Keratinocyte (primary cell): ENCODE measurements at regions not wholly inside any gene's neighbourhood (a gene's known extent, or its start where the extent isn't known, plus 50 kb on each side); places are given as distances from the start of the nearest gene placed in this dataset.

Experiments
- DNase-seq: peaks from one replicate; pipeline ENCODE4 v3.0.0-alpha.2; 2011; ENCODE audit warnings: low read depth, missing footprints, low spot score
- FAIRE-seq: peaks from 2 replicates; lab custom pipeline; 2011; peaks lifted over from hg19 to GRCh38; lab: Jason Lieb, UNC
- H2AFZ ChIP-seq: 2 replicates; pipeline ENCODE4 v1.6.0; 2012; ENCODE audit warnings: low read length, control low read depth, inconsistent platforms; ENCODE audit not compliant: control insufficient read depth
- H3K27ac ChIP-seq: 2 replicates; pipeline ENCODE4 v1.5.1; 2011; ENCODE audit warnings: low read length; ENCODE audit not compliant: control insufficient read depth, insufficient read depth
- H3K27me3 ChIP-seq: 3 replicates; pipeline ENCODE4 v1.6.0; 2011; ENCODE audit warnings: low read length; ENCODE audit not compliant: control insufficient read depth, insufficient read depth; ENCODE audit errors: extremely low read depth
- H3K36me3 ChIP-seq, 2 experiments: 2 replicates in 1 of 2; 3 replicates in 1 of 2; pipeline ENCODE4 v1.5.1; 2011; ENCODE audit warnings: low read length in 2 of 2, mild to moderate bottlenecking in 1 of 2; ENCODE audit not compliant: control insufficient read depth in 2 of 2, insufficient read depth in 2 of 2; ENCODE audit errors: extremely low read depth in 1 of 2
- H3K4me1 ChIP-seq: 3 replicates; pipeline ENCODE4 v1.5.1; 2011; ENCODE audit warnings: low read length; ENCODE audit not compliant: control insufficient read depth, insufficient read depth; ENCODE audit errors: extremely low read depth
- H3K4me2 ChIP-seq: 3 replicates; pipeline ENCODE4 v1.6.0; 2011; ENCODE audit warnings: low read depth, low read length; ENCODE audit not compliant: control insufficient read depth, insufficient read depth; ENCODE audit errors: extremely low read depth
- H3K4me3 ChIP-seq, 3 experiments: fragments of 200-600 bp in 1 of 3; sonication (generic) in 1 of 3; 2 replicates in 2 of 3; 3 replicates in 1 of 3; pipeline ENCODE4 v1.5.1; 2011 to 2016; ENCODE audit warnings: low read length in 3 of 3, mild to moderate bottlenecking in 3 of 3, control low read depth in 2 of 3, inconsistent platforms in 1 of 3, low read depth in 1 of 3, mixed read lengths in 1 of 3, mixed run types in 1 of 3, moderate library complexity in 1 of 3; ENCODE audit not compliant: control insufficient read depth in 2 of 3, insufficient read depth in 2 of 3; ENCODE audit errors: extremely low read depth in 1 of 3
- H3K79me2 ChIP-seq: 2 replicates; pipeline ENCODE4 v1.6.0; 2012; ENCODE audit warnings: low read length; ENCODE audit not compliant: control insufficient read depth, insufficient read depth
- H3K9ac ChIP-seq: 3 replicates; pipeline ENCODE4 v1.6.0; 2011; ENCODE audit warnings: low read length; ENCODE audit not compliant: control insufficient read depth, insufficient read depth; ENCODE audit errors: extremely low read depth
- H3K9me1 ChIP-seq: 3 replicates; pipeline ENCODE4 v1.6.0; 2011; ENCODE audit warnings: low read length; ENCODE audit not compliant: control insufficient read depth, insufficient read depth; ENCODE audit errors: extremely low read depth
- H3K9me3 ChIP-seq: 2 replicates; pipeline ENCODE4 v1.5.1; 2012; ENCODE audit warnings: low read depth, low read length; ENCODE audit not compliant: control insufficient read depth
- H4K20me1 ChIP-seq: 3 replicates; pipeline ENCODE4 v1.6.0; 2011; ENCODE audit warnings: low read length; ENCODE audit not compliant: control insufficient read depth, insufficient read depth; ENCODE audit errors: extremely low read depth
- CTCF ChIP-seq, 3 experiments: IDR thresholded peaks in 1 of 3; conservative IDR thresholded peaks in 1 of 3; optimal IDR thresholded peaks in 1 of 3; 2 replicates in 2 of 3; 3 replicates in 1 of 3; pipeline versions ENCODE3 to v1.5.1; 2011; ENCODE audit warnings: low read length in 3 of 3, mild to moderate bottlenecking in 3 of 3, moderate library complexity in 2 of 3, control low read depth in 1 of 3, inconsistent platforms in 1 of 3; ENCODE audit not compliant: insufficient read depth in 2 of 3; ENCODE audit errors: extremely low read depth in 1 of 3
- EZH2 ChIP-seq: IDR thresholded peaks from one replicate; pipeline ENCODE4 v1.6.1; 2012; ENCODE audit warnings: inconsistent platforms, mild to moderate bottlenecking, low read length, moderate library complexity
- dilution Hi-C: fragments of 300-500 bp; cut with MboI; formaldehyde crosslinking; loops from one replicate; pipeline ENCODE4 v1.7.0; 2020; ENCODE audit warnings: low sequenced_read_pairs; ENCODE audit not compliant: extremely low pct_ligation_motif_present

GRCh38 chr3:73258057-73258456, 196.6 kb downstream of the EBLN2 start:
- dilution Hi-C loops: no loop called here
- Histone ChIP-seq H3K9me1 (no peaks in the 10 kb centered on the region), H2AFZ (no peak overlapping the region), H3K36me3 (no peaks in the 10 kb centered on the region), H3K9ac (no peak overlapping the region), H3K4me2 (no peak overlapping the region), H3K27me3 (no peaks in the 10 kb centered on the region), H3K9me3 (no peaks in the 10 kb centered on the region), H3K4me3 (no peak overlapping the region), H4K20me1 (no peaks in the 10 kb centered on the region), H3K4me1 (peaks cover 7% of the 10 kb centered on the region), H3K79me2 (no peaks in the 10 kb centered on the region), H3K27ac (no peak overlapping the region)
- no peak for FAIRE-seq
- no peak for DNase-seq
- TF ChIP-seq EZH2 (no peak), CTCF (optimal IDR thresholded peaks at IDR 0.05 in 1 of 3, IDR thresholded peaks at IDR 0.05 in 1 of 3, conservative IDR thresholded peaks at IDR 0.05 in 1 of 3; ENCODE audit: extremely low read depth in 1 of 3, insufficient read depth in 2 of 3, low read length in 3 of 3) (no peak)

GRCh38 chr3:73259291-73259690, 197.8 kb downstream of the EBLN2 start:
- Histone ChIP-seq H4K20me1 (no peaks in the 10 kb centered on the region), H3K9me3 (no peaks in the 10 kb centered on the region), H3K27ac (no peak overlapping the region), H3K27me3 (no peaks in the 10 kb centered on the region), H3K79me2 (no peaks in the 10 kb centered on the region), H3K36me3 (no peaks in the 10 kb centered on the region), H2AFZ (no peak overlapping the region), H3K4me1 (peaks cover 7% of the 10 kb centered on the region), H3K4me3 (no peak overlapping the region), H3K9me1 (no peaks in the 10 kb centered on the region), H3K4me2 (no peak overlapping the region), H3K9ac (no peak overlapping the region)
- DNase-seq (no peak), FAIRE-seq (no peak)
- TF ChIP-seq EZH2 (no peak), CTCF (optimal IDR thresholded peaks at IDR 0.05 in 1 of 3, IDR thresholded peaks at IDR 0.05 in 1 of 3, conservative IDR thresholded peaks at IDR 0.05 in 1 of 3; ENCODE audit: extremely low read depth in 1 of 3, insufficient read depth in 2 of 3, low read length in 3 of 3) (no peak)
- dilution Hi-C loops: no loop called here
